ENCODE measurements at regions not wholly inside any gene's neighbourhood (a gene's known extent, or its start where the extent isn't known, plus 50 kb on each side); places are given as distances from the start of the nearest gene placed in this dataset.

DNA sequence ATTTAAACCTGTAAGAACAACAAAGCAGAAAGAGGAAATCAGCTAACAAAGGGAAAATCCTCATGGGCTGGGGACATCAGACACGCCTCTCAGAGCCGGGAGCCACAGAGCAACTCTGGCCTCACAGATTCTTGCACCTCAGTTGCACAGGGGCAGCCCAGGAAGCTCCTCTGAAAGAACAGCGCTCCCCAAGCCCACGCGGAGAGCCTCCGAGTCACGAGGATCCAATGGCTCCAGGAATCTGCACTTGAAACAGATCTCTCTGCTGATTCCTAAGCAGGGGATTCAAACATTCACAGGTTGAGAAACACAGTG lies 213.2 kb upstream of the MGMT start:
- no peak overlapping the region for H3K4me3 ChIP-seq (ENCODE audit: low read depth, low read length)
- TF ChIP-seq, protein P1, sequence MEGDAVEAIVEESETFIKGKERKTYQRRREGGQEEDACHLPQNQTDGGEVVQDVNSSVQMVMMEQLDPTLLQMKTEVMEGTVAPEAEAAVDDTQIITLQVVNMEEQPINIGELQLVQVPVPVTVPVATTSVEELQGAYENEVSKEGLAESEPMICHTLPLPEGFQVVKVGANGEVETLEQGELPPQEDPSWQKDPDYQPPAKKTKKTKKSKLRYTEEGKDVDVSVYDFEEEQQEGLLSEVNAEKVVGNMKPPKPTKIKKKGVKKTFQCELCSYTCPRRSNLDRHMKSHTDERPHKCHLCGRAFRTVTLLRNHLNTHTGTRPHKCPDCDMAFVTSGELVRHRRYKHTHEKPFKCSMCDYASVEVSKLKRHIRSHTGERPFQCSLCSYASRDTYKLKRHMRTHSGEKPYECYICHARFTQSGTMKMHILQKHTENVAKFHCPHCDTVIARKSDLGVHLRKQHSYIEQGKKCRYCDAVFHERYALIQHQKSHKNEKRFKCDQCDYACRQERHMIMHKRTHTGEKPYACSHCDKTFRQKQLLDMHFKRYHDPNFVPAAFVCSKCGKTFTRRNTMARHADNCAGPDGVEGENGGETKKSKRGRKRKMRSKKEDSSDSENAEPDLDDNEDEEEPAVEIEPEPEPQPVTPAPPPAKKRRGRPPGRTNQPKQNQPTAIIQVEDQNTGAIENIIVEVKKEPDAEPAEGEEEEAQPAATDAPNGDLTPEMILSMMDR (conservative IDR thresholded peaks at IDR 0.05; ENCODE audit: low read depth, low read length) = no peak

DNA sequence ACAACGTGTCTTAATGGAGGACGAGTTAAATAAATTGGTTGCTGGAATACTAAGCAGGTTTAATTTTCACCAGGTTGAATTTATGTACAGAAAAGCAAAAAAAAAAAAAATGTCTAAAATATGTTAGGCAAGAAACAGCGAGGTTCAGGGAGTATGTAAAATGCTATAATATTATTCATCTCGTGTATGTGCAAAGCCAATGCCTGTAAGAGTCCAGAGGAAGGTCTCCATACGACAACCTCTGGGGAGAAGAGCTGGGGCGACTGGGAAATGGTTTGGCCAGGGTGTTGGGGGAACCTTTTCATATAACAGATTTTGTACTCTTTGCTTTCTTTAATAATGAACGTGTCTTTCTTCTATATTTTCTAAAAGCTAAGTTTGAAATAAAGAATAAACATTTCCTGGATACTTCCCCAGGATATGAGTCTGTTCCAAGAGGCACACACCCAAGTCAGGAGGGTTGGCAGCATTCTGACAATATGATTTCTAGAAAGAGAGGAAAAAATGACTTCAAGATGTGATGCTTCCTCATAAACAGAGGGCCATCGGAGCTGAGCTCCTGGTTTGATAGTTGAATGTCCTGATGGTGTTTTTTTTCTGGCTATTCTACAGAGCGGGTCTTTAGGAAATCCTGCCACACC lies 208.6 kb upstream of the MGMT start:
- TF ChIP-seq, protein P1 (conservative IDR thresholded peaks at IDR 0.05; ENCODE audit: low read depth, low read length) = no peak
- no peak overlapping the region for H3K4me3 ChIP-seq (ENCODE audit: low read depth, low read length)
- no peak for DNase-seq (ENCODE audit: low read depth)

More for the DNA sequence above, 213.2 kb upstream of the MGMT start:
- DNase-seq (ENCODE audit: low read depth) = no peak

DNA sequence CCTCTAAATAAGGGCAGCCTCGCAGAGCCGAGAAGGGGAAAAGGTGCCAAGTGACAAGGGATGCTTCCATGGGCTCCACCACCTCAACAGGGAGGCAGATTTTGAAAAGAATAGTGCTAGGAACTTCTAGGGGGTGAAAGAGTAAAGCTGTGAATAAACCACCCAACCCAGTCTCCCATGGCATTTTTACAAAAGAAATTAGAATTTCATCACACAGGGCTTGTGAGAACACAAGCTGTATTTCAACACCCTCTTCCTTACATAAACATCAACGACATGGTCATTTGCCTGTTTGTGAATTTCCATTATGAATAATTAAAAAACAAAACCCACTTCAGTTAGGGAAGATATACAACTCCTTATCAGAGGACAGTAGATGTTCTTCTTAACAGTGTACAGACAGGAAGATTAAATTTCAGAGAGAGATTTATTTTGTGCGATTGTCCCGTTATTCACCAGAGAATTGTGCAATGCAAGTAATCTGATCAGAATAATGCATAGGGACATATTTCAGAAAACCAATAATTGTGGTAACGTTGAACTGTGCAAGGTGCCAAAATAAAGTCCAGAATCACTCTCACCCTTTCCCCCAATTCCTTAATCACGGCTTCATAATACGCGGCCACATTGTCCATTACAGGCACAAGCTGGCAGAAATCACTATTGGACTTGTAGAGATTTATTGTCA lies 207.8 kb upstream of the MGMT start:
- TF ChIP-seq, protein P1 (conservative IDR thresholded peaks at IDR 0.05; ENCODE audit: low read depth, low read length) = no peak
- no peak for DNase-seq (ENCODE audit: low read depth)
- H3K4me3 ChIP-seq (ENCODE audit: low read depth, low read length) = no peak overlapping the region

DNA sequence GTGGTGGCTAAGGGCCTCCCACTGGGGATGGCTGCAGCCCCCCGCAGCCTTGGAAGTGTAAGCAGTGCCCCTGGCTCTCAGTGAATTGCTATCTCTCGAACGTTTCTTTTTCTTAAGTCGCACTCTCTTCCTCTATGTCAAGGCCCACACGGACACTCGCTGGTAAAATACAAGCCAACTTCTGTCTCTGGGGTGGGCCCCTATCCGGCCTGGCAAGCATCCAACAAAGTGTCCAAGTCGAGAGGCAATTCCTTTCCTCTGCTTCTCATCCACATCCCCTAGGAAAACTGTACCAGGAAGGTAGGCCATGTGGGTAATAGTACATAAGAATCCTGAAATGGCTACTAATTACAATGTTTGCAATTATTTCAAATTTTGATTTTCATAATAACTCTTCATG lies 194.9 kb upstream of the MGMT start:
- TF ChIP-seq, protein P1 (conservative IDR thresholded peaks at IDR 0.05; ENCODE audit: low read depth, low read length) = no peak
- H3K4me3 ChIP-seq (ENCODE audit: low read depth, low read length) = no peak overlapping the region
- no peak for DNase-seq (ENCODE audit: low read depth)

DNA sequence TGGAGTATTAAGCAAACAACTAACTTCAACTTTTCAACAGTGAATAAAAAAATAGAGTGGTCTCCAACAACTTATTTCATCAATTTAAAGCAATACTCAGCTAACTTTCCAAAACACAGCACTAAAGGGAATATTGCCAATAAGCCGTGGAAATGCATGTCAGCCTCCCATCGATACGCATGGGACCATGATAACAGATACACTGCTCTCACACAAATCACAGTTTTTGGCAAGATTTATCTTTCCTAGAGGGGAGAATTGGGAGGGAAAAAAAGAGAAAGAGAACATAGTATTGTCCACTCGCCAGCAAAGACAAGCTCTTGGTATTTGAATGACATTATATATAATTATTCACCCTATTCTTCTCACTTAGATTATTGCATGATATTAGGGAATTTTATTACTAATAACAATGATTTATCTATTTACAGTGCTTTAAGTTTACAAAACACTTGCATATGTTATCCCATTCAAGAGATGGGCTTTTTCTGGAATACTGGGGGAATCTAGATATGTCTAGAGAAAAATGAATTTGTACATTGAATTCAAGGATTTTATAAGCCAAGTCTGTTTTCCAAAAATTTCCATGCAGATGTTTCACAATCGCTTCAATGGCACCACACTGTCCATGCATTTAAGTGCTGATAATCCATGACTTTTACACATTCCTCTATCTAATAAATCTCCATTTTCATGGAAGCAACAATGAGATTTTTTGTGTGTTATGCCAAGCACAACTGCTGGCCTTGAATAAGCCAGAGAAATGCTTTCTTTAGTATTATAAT lies 194.0 kb upstream of the MGMT start:
- H3K4me3 ChIP-seq (ENCODE audit: low read depth, low read length) = no peak overlapping the region
- no peak for DNase-seq (ENCODE audit: low read depth)
- TF ChIP-seq, protein P1 (conservative IDR thresholded peaks at IDR 0.05; ENCODE audit: low read depth, low read length) = no peak

DNA sequence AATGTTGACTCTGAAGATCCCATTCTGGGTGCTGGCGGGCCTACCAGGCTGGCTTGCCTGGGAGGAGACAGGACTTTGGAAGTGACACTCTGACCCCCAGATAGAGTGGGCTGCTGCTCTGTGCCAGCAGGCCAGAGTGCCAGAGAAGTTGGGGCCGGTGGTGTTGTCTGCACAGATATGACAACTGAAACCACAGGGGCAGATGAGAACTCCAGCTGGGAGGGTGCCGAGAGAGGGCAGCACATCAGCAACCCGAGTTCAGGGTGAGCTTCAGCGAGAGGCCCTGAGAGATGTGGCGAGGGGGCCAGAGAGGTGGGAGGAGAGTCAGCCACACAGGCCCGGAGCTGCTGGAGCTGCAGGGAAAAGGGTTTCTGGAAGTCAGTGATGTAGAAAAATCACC lies 193.2 kb upstream of the MGMT start:
- H3K4me3 ChIP-seq (ENCODE audit: low read depth, low read length) = no peak overlapping the region
- TF ChIP-seq, protein P1 (conservative IDR thresholded peaks at IDR 0.05; ENCODE audit: low read depth, low read length) = no peak

More for the DNA sequence above, 193.2 kb upstream of the MGMT start:
- no peak for DNase-seq (ENCODE audit: low read depth)
